Glutamatergic neuron (in vitro differentiated cells): ENCODE measurements at regions not wholly inside any gene's neighbourhood (a gene's known extent, or its start where the extent isn't known, plus 50 kb on each side); places are given as distances from the start of the nearest gene placed in this dataset.

Experiments used
- DNase-seq: peaks from one replicate; pipeline ENCODE4 v3.0.0; 2022
- H3K27ac Mint-ChIP-seq: one replicate; pipeline ENCODE4 v1.8.0; 2020; ENCODE audit warnings: mild to moderate bottlenecking, mixed read lengths, inconsistent platforms; ENCODE audit not compliant: unreplicated experiment
- H3K27me3 Mint-ChIP-seq: one replicate; pipeline ENCODE4 v1.8.0; 2020; ENCODE audit warnings: mild to moderate bottlenecking, moderate library complexity, mixed read lengths, inconsistent platforms; ENCODE audit not compliant: unreplicated experiment
- H3K36me3 Mint-ChIP-seq: one replicate; pipeline ENCODE4 v1.8.0; 2020; ENCODE audit warnings: mild to moderate bottlenecking, mixed read lengths, inconsistent platforms; ENCODE audit not compliant: unreplicated experiment
- H3K4me1 Mint-ChIP-seq: one replicate; pipeline ENCODE4 v1.8.0; 2020; ENCODE audit warnings: mild to moderate bottlenecking, low read depth, mixed read lengths, inconsistent platforms; ENCODE audit not compliant: unreplicated experiment
- H3K4me3 Mint-ChIP-seq: one replicate; pipeline ENCODE4 v1.8.0; 2020; ENCODE audit warnings: mild to moderate bottlenecking, mixed read lengths, inconsistent platforms; ENCODE audit not compliant: unreplicated experiment
- H3K9me3 Mint-ChIP-seq: one replicate; pipeline ENCODE4 v1.8.0; 2020; ENCODE audit warnings: mild to moderate bottlenecking, moderate library complexity, mixed read lengths, inconsistent platforms; ENCODE audit not compliant: unreplicated experiment
- TF ChIP-seq, protein P1 (sequence below): fragments of 200-600 bp; sonication (generic); IDR thresholded peaks from one replicate; pipeline ENCODE4 v1.5.0; 2021; ENCODE audit not compliant: partially characterized antibody, unreplicated experiment

DNA sequence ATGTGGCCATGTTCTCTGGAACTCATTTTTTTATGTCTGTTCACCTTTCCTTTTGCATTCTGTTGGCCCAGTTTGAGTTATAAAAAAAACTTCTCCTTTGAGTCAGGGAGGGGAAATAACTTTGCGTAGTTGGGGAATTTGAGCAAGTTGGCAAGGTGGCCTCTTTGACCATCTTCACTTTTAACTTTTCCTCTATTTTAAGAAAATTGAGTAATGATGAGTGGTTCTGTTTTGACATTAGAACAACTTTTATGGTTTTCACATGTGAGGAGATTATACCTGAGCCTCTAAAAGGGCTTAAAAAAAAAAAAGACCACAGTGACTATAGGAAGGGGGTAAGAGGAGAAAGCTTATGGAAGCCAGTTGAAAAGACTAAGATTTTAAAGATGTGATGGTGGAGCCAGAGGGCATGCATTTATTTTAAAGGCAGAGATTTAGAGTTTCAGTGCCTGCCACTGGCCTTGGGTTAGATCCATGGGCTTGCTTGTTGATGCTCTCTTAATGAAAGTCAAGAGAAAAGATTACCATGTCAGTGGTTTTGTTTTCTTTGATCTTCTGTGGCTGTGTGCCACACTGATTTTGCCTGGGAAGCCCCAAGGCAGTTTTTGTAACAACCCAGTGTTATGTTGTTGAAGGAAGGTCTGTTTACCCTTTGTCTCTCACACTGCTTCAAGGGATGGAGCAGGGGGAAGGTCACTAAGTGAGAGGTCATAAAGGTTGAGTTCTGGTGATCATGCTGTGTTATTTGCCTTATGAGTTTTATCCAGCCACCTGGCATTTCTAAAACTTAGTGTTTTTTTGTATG, 219.7 kb upstream of the CD180 start:
- Mint-ChIP-seq H3K27ac (no peak overlapping the region), H3K9me3 (peaks cover 2% of the 10 kb centered on the region), H3K4me1 (no peaks in the 10 kb centered on the region), H3K36me3 (no peaks in the 10 kb centered on the region), H3K27me3 (no peaks in the 10 kb centered on the region), H3K4me3 (no peak overlapping the region)
- TF ChIP-seq, protein P1, sequence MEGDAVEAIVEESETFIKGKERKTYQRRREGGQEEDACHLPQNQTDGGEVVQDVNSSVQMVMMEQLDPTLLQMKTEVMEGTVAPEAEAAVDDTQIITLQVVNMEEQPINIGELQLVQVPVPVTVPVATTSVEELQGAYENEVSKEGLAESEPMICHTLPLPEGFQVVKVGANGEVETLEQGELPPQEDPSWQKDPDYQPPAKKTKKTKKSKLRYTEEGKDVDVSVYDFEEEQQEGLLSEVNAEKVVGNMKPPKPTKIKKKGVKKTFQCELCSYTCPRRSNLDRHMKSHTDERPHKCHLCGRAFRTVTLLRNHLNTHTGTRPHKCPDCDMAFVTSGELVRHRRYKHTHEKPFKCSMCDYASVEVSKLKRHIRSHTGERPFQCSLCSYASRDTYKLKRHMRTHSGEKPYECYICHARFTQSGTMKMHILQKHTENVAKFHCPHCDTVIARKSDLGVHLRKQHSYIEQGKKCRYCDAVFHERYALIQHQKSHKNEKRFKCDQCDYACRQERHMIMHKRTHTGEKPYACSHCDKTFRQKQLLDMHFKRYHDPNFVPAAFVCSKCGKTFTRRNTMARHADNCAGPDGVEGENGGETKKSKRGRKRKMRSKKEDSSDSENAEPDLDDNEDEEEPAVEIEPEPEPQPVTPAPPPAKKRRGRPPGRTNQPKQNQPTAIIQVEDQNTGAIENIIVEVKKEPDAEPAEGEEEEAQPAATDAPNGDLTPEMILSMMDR = no peak
- no peak for DNase-seq

DNA sequence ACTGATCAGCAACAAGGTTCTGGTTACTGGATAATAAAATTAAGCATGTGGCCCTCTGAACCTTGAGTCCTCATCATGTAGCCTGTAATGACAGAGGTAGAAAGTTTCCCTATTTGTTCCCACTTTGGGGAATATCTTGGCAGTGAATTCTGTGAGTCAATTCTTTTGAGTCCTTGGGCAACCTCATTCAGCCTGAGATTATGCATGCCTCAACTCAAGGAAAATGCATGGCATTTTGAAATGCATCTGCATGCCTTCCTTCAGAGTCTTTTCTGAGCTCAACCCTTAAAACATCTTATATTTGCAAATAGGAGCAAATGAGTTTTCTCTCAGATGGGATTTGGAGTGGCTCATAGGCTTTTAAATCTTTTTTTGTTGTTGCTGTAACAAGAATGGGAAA, 218.1 kb upstream of the CD180 start:
- DNase-seq = no peak
- H3K27ac Mint-ChIP-seq = no peak overlapping the region
- no peaks in the 10 kb centered on the region for H3K36me3 Mint-ChIP-seq
- no peaks in the 10 kb centered on the region for H3K4me1 Mint-ChIP-seq
- no peaks in the 10 kb centered on the region for H3K9me3 Mint-ChIP-seq
- no peak overlapping the region for H3K4me3 Mint-ChIP-seq
- H3K27me3 Mint-ChIP-seq = no peaks in the 10 kb centered on the region
- TF ChIP-seq, protein P1 = no peak

DNA sequence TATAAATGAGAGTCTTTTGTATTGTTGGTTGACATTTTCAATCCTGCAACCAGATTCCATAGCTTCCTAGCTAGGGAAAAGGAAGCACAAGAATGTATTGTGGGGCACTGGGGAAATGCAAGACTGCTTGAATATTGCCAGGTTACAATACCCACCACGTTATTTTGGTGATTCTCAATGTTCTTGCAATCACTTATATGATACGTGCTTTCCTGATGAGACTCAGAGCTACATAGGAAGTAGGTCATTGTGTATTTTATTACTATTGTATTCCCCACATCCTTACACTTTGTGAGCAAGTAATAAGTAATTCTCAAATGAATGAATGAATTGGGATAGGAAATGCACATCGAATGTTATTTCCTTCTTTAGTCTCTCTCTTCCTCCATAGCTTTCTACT, 217.1 kb upstream of the CD180 start:
- Mint-ChIP-seq H3K4me3 (no peak overlapping the region), H3K27ac (no peak overlapping the region), H3K4me1 (no peaks in the 10 kb centered on the region), H3K9me3 (no peaks in the 10 kb centered on the region), H3K36me3 (no peaks in the 10 kb centered on the region), H3K27me3 (no peaks in the 10 kb centered on the region)
- TF ChIP-seq, protein P1 = no peak
- DNase-seq = no peak

DNA sequence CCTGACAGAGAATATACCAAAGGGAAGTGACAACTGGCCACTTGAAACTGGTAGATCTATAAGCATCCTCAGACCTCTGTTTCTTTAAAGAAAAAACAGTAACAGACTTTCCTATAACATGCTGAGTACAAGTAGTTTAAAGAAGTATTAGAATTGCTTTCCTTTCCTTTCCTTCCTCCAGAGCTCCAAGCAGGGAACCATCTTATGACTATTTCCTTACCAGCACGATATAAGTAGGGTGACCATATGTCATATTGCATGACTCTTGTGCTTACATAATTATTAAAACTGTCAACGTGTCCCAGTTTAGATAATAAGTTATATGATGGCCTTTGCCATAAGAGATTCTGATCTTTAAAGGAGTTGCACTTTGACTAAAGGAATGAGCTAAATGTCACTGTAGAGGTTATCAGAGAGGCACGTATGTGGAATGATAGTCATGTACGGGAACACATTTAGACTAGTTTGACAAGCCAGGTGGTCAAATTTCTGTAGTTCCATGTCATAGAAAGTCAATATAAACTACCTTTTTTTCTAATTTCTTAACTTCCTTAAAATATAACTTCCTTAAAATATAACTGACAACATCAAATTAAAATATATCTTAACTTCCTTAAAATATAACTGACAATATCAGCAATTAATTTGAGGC, 212.7 kb upstream of the CD180 start:
- H3K4me3 Mint-ChIP-seq = no peak overlapping the region
- no peak for DNase-seq
- H3K36me3 Mint-ChIP-seq = no peaks in the 10 kb centered on the region
- no peak overlapping the region for H3K27ac Mint-ChIP-seq
- H3K4me1 Mint-ChIP-seq = no peaks in the 10 kb centered on the region
- H3K27me3 Mint-ChIP-seq = no peaks in the 10 kb centered on the region
- TF ChIP-seq, protein P1 = no peak
- no peaks in the 10 kb centered on the region for H3K9me3 Mint-ChIP-seq

DNA sequence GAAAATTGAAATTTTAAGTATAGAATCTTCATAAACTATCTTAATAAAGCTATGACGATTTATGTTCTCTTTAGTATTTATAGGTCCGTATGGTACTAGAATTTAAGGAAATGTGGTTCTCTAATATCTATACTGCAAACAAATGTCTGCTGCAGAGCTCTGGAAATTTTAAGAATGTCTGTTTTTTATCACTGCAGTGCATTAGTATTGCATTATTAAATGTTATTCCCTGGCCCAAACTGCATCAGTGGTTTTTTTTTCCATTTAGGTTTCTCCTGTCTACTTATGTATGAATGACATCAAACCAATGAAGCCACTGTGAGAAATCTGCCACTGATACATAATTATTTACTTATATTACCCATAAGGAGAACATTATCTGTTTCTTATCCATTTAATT, 211.4 kb upstream of the CD180 start:
- no peaks in the 10 kb centered on the region for H3K4me1 Mint-ChIP-seq
- H3K27ac Mint-ChIP-seq = no peak overlapping the region
- no peaks in the 10 kb centered on the region for H3K9me3 Mint-ChIP-seq
- no peaks in the 10 kb centered on the region for H3K27me3 Mint-ChIP-seq
- no peak overlapping the region for H3K4me3 Mint-ChIP-seq
- no peaks in the 10 kb centered on the region for H3K36me3 Mint-ChIP-seq
- TF ChIP-seq, protein P1 = no peak
- DNase-seq = no peak
